OCI-LY1 (cell line): ENCODE measurements at regions not wholly inside any gene's neighbourhood (a gene's known extent, or its start where the extent isn't known, plus 50 kb on each side); places are given as distances from the start of the nearest gene placed in this dataset.

Source experiments
- CTCF ChIP-seq: fragments of 200-600 bp; sonication (generic), shearing (Covaris generic); IDR thresholded peaks from 2 replicates; pipeline ENCODE4 v1.5.1; 2017; ENCODE audit warnings: mild to moderate bottlenecking, antibody characterized with exemption, low read length, moderate library complexity, mixed read lengths
- EZH2 ChIP-seq: fragments of 200-600 bp; sonication (generic), shearing (Covaris generic); IDR thresholded peaks from 2 replicates; pipeline ENCODE4 v1.8.0; 2017; ENCODE audit warnings: borderline replicate concordance, mixed run types, mild to moderate bottlenecking, antibody characterized with exemption, low read length, moderate library complexity, mixed read lengths

GRCh38 chr21:21632926-21633325, 634.7 kb downstream of the NCAM2 start:
- TF ChIP-seq CTCF: no peak
- TF ChIP-seq EZH2: no peak
